GM04503 (cell line): ENCODE measurements at regions not wholly inside any gene's neighbourhood (a gene's known extent, or its start where the extent isn't known, plus 50 kb on each side); places are given as distances from the start of the nearest gene placed in this dataset.

Experiments used
- DNase-seq: peaks from one replicate; pipeline ENCODE4 v3.0.0-alpha.2; 2012; ENCODE audit warnings: low read depth

DNA sequence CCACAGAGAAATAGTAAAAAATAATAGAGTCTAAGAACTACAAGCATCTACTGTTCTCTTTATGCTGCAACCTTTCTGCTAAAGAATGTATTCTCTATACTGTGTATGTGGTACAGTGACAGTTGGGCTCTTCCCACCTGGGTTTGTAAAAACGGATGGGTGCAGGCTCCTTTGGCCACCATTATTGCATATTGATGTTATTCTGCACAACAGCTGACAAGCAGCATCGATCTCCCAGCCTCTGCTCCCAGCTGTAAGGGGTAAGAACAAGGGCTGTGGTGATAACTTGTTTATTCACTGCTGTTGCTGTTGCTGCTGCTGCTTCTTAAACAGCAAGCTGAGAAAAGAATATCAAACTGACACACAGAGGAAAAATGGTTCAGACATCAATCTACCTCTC is 56.1 kb downstream of the KCNRG start:
- DNase-seq: no peak

- no peak for DNase-seq
These were observed 57.4 kb downstream of the KCNRG start for GRCh38 chr13:50072676-50073075.

DNA sequence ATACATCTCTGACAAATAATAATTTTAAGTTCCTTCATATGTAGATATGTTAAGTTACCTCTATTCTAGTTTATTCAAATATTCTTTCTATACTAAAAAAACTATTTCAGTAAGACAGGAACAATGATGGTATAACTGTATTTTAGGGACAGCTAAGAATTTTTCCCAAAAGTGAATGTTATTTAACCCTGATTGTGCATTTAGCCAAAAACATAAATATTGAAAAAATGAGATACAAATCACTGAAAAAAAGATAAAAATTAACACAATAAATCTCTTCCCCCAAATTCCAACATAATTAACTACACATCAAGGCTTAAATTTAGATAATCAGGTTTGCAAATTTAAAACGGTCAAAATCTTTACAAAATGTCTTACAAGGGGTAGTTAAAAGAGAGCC is 58.1 kb downstream of the KCNRG start:
- no peak for DNase-seq

GRCh38 chr13:50074843-50075242 is 59.6 kb downstream of the KCNRG start:
- DNase-seq: no peak

DNA sequence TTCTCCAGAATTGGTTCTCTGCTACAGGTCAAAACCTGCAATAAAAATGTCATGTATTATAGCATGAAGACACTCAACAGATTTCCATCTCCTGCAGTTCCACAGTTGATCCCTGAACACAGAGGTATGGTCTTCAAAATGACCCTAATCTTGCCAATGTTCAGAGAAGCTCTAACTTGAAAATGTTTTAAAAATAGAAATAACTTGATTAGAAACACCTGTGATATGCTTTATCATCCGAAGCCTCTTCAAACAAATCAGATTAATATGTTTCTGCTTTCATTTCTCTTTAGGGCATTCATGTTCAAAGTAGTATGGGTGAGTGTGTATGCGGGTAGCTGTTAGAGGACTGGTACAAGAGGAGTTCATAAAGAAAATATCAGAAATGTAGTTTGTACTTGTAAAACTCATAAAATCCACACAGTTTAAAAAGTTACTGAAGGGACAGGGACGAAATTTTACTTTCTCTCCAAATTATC is 60.4 kb downstream of the KCNRG start:
- no peak for DNase-seq

GRCh38 chr13:50077431-50077830 is 62.2 kb downstream of the KCNRG start:
- DNase-seq: no peak

- no peak for DNase-seq
These were observed 63.1 kb downstream of the KCNRG start for GRCh38 chr13:50078231-50078894.

DNA sequence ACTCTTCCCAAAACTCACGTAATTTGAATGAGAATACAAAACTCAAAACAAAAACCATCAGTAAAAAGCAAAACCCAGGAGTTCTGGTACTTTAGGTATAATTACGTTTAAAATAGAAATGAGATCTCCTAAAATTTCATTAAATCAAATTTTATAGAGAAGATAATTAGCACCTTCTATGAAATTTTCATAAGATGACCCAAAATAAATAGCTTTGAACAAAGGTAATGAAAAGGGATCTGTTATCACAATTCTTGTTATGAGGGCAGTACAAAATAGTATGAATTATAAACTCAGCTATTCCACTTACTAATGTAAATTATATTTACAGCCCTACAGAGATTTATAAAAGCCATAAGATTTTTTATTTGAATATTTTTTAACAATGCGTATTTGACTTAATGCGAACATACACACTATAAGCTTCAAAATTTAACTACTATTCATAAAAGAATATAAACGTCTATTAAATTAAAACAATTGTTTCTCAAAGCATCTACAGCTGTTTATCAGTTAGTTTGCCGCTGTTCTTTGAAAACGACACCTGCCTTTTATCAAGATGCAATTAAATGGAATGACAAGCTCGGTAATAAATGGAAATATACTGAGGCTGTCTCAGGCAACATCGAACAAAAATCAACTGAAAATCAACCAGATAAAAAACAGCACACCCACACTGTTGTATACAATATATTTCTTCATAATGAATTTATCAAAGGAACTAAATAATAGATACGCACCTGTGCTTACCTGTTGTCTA is 63.8 kb downstream of the KCNRG start:
- DNase-seq: no peak

GRCh38 chr13:50079655-50080202 is 64.5 kb downstream of the KCNRG start:
- DNase-seq: no peak

DNA sequence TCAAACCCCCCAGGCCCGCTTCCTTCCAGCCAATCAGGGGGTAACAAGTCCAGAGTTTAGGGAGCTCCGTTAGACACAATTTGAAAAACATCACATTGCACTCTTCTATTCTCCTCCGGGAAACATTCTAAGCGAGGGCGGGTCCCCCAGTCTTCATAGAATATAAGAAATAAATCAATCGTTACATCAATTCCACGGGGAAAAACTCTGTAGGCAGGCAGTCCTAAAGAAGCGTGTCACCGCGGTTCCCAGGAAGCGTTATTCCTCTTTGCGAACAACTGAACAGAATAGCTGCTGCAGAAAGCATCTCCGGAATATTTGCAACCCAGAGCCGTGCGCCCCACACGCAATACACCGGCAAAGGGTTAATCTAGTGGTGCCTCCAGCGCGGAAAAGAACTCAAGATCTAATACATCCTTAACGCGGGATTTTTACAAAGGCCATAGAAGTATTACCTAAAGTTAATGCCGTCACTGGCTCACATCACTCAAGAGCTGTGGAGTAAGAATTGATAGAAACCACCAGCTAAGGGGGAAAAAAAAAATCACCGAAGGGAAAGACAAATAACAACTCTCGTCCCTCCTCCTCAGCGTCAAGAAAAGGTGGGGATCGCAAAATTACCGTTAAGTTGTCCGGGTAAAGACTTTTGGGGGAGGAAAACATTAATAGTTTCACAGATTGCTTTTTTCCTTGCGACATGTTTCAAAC is 65.1 kb downstream of the KCNRG start:
- DNase-seq: no peak

GRCh38 chr13:50080911-50081678 is 65.9 kb downstream of the KCNRG start:
- no peak for DNase-seq

DNA sequence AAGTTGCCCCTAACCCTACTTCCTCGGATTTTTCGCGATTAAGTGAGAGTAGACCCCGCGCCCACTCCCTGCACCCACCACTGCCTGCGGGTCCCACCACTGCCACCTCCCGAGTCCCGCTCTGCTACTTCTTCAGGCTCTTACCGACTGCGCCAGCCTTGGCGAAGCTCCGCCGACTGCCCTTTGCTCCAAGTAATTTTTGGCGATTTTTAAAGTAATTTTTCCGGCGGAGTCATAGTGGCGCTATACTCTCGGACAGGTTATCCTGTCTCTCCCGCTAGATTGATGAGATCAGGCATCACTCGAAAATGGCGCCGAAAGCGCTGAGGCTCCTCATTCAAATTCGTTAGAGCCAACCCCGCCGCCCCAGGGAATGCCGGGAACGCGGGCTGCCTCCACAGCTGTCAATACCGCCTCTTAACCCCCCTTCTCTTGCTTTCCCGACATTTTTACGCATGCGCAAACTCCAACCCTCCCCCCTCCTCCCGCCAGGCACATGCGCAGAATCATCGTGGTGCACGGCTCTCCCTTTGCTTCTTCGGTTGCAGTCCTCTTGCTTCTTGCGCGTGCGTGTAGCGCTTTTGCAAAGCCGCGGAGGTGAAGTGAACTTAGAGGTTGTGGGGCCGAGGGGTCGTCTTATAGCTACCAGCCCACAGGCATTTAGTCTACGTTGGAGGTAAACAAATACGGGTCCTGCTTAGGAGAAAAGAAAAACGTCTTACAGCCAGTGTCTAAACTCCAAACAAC is 66.6 kb downstream of the KCNRG start:
- DNase-seq: peak; percentile 91

DNA sequence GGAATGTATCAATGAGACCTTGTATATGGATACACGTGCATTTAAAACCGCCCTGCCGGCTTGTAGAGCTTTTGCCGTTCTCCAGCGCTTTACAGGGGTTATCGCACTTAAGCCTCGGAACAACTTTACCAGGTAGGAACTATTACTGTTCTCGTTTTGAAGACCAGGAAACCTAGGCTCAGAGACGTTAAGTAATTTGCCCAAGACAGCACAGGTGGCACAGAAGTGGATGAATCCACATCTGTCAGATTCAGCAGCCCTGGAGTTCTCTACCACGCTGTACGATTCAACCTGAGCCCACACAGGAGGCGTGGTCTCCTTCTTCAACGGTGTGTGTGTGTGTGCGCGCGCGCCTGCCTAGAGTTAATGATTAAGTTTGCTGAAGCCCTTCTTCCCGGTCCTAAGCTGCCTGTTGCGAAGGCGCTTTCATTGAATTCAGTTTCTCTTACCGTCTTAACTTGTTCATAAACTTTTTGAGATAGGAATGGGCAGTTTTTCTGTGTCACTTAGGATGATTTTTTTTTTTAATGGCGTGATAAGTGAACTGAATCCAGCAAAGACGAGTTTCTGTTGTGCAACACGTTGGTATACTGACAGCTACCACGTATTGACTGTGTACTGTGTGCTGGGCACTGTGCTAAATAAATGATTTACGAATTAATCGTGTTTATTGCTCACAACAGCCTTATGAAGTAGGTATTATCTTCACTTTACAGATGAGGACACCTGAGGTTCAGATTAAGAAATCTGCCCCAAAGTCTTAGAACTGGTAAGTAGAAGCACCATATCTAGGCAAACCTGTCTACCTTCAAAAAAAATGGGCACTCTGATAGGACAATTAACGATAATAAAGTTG is 67.4 kb downstream of the KCNRG start:
- DNase-seq: no peak

GRCh38 chr13:50085063-50085462 is 69.8 kb downstream of the KCNRG start:
- no peak for DNase-seq

DNA sequence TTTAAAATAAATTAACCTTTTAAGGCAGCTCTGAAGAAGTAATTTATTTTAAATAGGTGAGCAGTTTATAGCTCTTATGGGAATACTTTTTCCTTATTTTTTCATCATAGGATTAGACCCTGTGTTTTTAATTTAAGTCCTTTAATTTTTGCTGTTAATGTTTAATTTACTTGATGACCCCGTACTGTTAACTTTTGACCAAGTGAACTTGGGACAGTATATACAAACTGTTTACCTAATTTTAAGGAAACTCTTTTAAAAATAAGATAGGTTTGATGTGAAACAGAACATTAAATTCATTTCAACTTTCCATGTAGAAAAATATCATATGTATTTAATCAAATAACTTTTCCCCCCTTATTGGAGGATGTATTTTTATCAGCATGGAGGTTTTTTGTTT is 74.4 kb downstream of the KCNRG start:
- DNase-seq: no peak

DNA sequence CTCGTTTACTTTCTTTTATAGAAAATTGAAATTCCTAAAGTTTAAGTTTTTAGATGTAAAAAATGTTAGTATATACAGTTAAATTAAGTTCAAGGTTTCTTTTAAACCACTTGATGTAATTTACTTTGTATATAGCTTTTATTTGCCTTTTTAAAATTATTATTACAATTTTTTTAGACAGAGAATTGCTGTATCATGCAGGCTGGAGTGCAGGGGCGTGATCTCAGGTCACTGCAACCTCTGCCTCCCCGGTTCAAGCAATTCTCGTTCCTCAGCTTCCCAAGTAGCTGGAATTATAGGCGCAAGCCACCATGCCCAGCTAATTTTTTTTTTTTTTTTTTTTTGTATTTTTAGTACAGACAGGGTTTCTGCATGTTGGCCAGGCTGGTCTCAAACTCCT is 75.0 kb downstream of the KCNRG start:
- DNase-seq: no peak

- DNase-seq: no peak
These were observed 79.5 kb downstream of the KCNRG start for GRCh38 chr13:50094615-50095293.

DNA sequence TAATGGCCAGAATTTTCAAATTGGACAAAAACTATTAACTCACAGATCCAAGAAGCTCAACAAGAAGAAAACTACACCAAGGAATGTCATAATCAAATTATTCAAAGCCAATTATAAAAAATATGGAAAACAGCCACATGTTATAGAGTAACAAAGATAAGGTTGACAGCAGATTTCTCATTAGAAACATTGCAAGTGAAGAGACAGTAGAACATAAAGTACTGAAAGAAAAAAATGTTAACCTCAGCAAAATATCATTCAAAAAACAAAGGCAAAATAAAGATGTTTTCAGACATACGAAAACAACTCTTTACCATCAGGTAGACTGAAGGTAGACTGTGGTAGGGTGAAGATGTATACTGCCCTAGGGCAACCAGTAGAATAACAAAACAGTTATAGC is 83.4 kb downstream of the KCNRG start:
- no peak for DNase-seq

GRCh38 chr13:50099473-50099872 is 84.2 kb downstream of the KCNRG start:
- DNase-seq: no peak

GRCh38 chr13:50101590-50101989 is 86.3 kb downstream of the KCNRG start:
- DNase-seq: no peak
